ENCODE measurements at regions not wholly inside any gene's neighbourhood (a gene's known extent, or its start where the extent isn't known, plus 50 kb on each side); places are given as distances from the start of the nearest gene placed in this dataset.

DNA sequence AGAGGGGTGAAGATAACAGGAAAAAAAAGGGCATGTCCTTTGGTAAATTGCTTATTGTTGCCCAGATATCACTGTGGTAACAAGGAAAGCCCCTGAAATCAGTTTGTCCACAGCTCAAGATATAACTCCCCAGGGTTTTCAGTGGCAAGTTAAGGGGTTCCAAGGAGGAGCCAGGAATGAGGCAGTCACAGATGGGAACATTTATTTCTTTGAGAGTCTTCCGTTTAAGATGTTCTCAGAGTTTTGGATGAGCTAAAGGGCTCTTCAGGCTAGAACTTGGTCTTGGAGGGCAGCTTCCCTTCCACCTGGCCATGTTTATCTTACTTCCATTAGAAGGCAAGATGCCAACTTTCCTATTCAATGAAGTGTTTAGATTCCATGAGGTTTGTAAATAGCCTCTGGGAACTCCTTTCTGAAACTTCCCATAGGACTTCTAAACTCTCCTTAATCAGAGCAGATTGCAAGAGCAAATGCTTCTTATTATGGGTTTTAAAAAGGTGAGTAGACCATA lies 277.6 kb upstream of the TNC start:
- Mint-ChIP-seq H3K9me3 (no peaks in the 10 kb centered on the region), H3K4me1 (peaks cover 0 to 1% (median 0%) of the 10 kb centered on the region in 4 donors), H3K27ac (no peak overlapping the region), H3K27me3 (peaks cover 4 to 14% (median 11%) of the 10 kb centered on the region in 5 donors), H3K36me3 (no peaks in the 10 kb centered on the region), H3K4me3 (no peak overlapping the region)
- DNase-seq (no peak), ATAC-seq (no peak)
- POLR2A ChIA-PET = no interaction called here

DNA sequence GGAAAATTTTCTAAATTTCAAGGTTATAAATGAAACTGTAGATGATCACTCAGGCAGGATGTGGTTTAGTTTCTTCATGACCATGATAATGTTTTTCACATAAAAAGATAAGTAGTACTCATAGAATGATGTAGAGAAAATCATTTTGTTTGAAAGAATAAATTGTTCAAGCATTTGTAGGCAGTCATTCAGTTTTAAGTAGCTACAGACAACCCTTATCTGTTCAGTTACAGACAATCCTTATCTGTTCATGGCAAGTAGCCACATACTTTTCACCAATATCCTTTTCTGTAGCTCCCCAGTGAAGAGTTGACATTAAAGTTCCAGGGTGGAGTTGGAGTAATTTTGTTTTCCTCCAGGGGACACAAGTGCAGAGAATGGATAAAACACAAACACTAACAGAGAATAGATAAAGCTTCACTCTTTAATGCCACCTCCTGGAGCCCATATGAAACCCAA lies 278.1 kb upstream of the TNC start:
- POLR2A ChIA-PET = no interaction called here
- Mint-ChIP-seq H3K4me1 (peaks cover 0 to 1% (median 0%) of the 10 kb centered on the region in 4 donors), H3K36me3 (no peaks in the 10 kb centered on the region), H3K9me3 (no peaks in the 10 kb centered on the region), H3K4me3 (no peak overlapping the region), H3K27ac (no peak overlapping the region), H3K27me3 (peaks cover 4 to 14% (median 11%) of the 10 kb centered on the region in 5 donors)
- DNase-seq = no peak
- ATAC-seq = no peak

DNA sequence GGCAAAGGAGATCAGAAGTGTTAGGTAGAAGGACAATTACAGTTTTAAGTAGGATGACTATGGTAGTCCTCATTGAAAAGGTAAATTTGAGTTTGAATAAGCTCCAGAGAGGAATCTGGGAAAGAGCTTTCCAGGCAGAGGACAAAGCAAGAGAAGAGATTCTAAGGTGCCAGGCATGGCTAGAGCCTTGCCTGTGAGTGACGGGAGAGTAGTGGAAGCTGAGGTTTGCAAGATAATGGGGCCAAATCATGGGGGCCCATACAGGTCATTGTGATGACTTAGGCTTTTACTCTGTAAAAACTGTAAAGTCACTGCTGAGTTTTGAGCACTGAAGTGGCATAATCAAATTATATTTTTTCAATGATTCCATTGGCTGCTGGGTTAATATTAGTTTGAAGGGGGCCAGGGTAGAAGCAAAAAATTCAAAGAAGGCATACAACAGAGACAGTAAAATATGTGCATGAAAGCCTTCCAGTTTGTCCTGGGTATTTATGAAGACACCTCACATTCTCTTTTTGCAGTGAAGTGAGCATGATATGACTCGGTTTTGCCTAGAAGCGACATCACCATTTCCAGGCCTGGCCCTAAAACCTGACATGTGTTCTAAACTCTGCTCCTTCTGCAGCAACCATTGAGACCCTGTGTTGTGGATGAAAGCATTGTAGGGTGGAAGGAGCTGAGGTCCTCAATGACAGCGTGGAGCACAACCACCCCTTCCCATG lies 279.8 kb upstream of the TNC start:
- no peaks in the 10 kb centered on the region for H3K9me3 Mint-ChIP-seq
- peaks cover 0 to 1% (median 0%) of the 10 kb centered on the region in 4 donors for H3K4me1 Mint-ChIP-seq
- H3K27me3 Mint-ChIP-seq = peaks cover 3 to 14% (median 7%) of the 10 kb centered on the region in 5 donors
- ATAC-seq (no peak), DNase-seq (no peak)
- POLR2A ChIA-PET = no interaction called here
- peak overlapping the region in 1 of 10 donors; percentile 31 for H3K27ac Mint-ChIP-seq
- H3K4me3 Mint-ChIP-seq = no peak overlapping the region
- H3K36me3 Mint-ChIP-seq = no peaks in the 10 kb centered on the region

DNA sequence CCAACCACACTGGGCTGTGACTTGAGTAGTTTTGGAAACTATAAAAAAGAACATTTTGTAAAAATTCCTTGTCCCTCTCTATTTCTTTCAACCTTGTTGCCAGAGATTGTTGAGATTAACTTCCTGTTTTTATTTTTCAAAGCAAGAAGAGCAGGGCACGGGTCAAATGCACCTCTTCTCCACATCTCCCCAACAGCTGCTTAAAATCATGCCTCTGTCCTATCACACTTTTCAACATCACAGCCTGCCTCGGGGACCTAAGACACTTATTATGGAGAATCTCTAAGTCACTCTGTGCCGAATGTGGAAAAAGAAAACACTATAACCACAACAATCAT lies 280.3 kb upstream of the TNC start:
- Mint-ChIP-seq H3K27ac (peak overlapping the region in 1 of 10 donors; percentile 31), H3K4me3 (no peak overlapping the region), H3K4me1 (peaks cover 0 to 1% (median 0%) of the 10 kb centered on the region in 4 donors), H3K27me3 (peaks cover 3 to 18% (median 7%) of the 10 kb centered on the region in 5 donors), H3K9me3 (peaks cover 0 to 5% (median 0%) of the 10 kb centered on the region in 9 donors), H3K36me3 (no peaks in the 10 kb centered on the region)
- POLR2A ChIA-PET = no interaction called here
- no peak for ATAC-seq
- DNase-seq = no peak

DNA sequence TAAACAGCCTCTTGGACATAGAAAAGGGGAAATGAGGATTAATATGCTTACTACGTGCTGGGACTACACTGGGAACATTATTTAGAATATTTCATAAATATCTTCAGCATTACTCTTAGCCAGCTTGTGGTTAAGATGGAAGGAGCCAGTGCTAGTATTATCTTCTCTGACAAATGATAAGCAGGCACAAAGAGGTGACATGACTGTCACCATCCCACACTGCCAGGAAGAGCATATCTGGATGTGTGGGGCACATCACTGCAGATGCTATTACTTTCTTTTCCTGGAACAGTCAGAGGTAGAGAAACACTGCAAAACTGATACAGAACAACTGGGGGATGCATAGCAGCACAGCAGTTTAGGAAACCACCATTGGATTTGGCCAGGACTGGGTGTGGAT lies 281.0 kb upstream of the TNC start:
- Mint-ChIP-seq H3K27me3 (peaks cover 3 to 25% (median 6%) of the 10 kb centered on the region in 5 donors), H3K36me3 (no peaks in the 10 kb centered on the region), H3K27ac (no peak overlapping the region), H3K9me3 (peaks cover 0 to 5% (median 0%) of the 10 kb centered on the region in 9 donors), H3K4me1 (peaks cover 0 to 1% (median 0%) of the 10 kb centered on the region in 4 donors), H3K4me3 (no peak overlapping the region)
- POLR2A ChIA-PET = no interaction called here
- DNase-seq (no peak), ATAC-seq (no peak)

DNA sequence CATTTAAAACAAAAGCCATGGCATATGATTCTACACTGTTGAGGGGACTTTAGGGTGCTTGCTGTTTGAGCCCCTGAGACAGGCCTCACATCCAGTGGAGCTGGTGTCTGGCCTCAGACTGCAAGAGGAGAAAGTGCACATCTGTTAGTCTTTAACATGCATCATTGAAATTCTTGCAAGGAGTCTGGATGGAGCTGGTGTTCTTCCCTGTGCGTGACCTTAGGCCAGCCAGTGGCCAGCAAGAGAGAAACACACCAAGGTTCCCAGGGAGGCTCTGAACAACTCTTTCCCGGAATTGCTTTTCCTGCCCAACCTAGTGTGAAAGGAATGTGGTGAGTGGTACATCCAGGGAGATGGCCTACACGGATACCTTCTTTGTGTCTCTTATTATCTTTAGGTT lies 282.8 kb upstream of the TNC start:
- H3K9me3 Mint-ChIP-seq = peaks cover 0 to 5% (median 0%) of the 10 kb centered on the region in 9 donors
- H3K36me3 Mint-ChIP-seq = no peaks in the 10 kb centered on the region
- H3K27me3 Mint-ChIP-seq = peaks cover 0 to 31% (median 7%) of the 10 kb centered on the region in 5 donors
- H3K4me3 Mint-ChIP-seq = no peak overlapping the region
- no peak overlapping the region for H3K27ac Mint-ChIP-seq
- DNase-seq = no peak
- POLR2A ChIA-PET = no interaction called here
- ATAC-seq = no peak
- H3K4me1 Mint-ChIP-seq = peaks cover 0 to 1% (median 0%) of the 10 kb centered on the region in 4 donors

DNA sequence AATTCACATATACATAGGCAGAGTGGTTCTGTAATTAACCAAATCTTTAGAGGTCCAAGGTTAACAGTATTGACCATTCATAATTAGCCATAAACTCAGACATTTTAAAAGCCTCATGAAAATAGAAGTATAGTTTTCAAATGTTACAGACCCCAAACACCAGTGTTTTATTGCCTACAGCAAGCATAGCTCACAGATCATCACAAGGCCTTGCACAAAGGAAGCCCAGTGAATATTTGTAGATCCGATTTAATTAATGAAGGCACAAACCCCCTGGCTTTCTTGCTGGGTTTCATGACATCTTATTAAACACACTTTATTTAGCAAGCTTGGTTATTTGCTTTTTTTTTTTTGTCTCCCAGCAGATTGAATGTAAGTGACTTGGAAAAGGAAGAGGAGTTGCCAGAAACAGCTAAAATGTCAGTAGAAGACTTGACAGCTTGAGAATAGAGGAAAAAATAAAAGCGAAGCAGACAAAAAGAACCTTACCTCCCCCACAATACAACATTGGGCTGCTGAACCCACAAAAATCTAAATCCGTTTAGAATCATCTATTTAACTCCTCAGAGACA lies 283.9 kb upstream of the TNC start:
- Mint-ChIP-seq H3K4me1 (no peaks in the 10 kb centered on the region), H3K9me3 (peaks cover 0 to 5% (median 0%) of the 10 kb centered on the region in 9 donors), H3K36me3 (no peaks in the 10 kb centered on the region), H3K27me3 (peaks cover 4 to 41% (median 11%) of the 10 kb centered on the region in 5 donors), H3K27ac (no peak overlapping the region), H3K4me3 (no peak overlapping the region)
- ATAC-seq = no peak
- POLR2A ChIA-PET = no interaction called here
- DNase-seq = no peak

DNA sequence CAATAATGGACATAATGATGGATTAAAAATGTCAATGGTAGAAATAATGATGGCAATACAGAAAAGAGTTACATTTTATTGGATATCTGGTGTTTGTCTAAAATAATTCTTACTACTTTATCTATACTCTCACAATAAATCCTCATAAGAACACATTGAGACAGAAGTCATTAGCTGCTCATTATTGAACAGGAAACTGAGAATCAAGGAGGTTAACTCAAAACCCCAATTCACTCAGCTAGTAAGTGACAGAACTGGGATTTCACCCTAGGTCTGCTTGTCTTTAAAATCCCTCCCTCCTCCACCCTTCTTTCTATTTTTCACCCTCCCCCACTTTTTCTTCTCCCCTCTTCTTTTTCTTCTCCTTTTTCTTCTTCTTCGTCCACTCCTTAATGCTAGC lies 285.8 kb upstream of the TNC start:
- H3K4me3 Mint-ChIP-seq = no peak overlapping the region
- no peaks in the 10 kb centered on the region for H3K4me1 Mint-ChIP-seq
- no peak overlapping the region for H3K27ac Mint-ChIP-seq
- POLR2A ChIA-PET = no interaction called here
- DNase-seq (no peak), ATAC-seq (no peak)
- H3K9me3 Mint-ChIP-seq = peaks cover 0 to 7% (median 3%) of the 10 kb centered on the region in 9 donors
- no peaks in the 10 kb centered on the region for H3K36me3 Mint-ChIP-seq
- peaks cover 5 to 39% (median 12%) of the 10 kb centered on the region in 5 donors for H3K27me3 Mint-ChIP-seq

DNA sequence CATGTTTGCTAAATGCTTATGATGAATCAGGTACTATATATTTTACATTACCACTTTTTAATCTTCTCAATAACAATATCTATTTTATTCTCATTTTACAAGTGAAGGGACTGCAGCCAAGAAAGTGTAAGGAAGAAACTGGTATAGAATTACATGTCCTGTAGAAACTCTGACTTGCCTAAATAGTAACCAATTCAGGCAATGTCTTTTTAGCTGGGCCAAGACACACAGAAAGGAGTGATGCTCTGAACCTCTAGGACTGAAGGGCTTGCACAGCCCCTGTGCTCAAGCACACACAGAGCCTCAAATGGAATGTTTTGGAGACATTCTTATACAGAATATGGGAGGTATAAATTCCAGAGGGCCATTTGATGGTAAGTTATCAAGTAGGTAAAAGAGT lies 286.4 kb upstream of the TNC start:
- H3K27me3 Mint-ChIP-seq = peaks cover 11 to 45% (median 12%) of the 10 kb centered on the region in 5 donors
- ATAC-seq (no peak), DNase-seq (no peak)
- H3K4me1 Mint-ChIP-seq = no peaks in the 10 kb centered on the region
- POLR2A ChIA-PET = no interaction called here
- H3K27ac Mint-ChIP-seq = no peak overlapping the region
- H3K4me3 Mint-ChIP-seq = no peak overlapping the region
- H3K9me3 Mint-ChIP-seq = peaks cover 0 to 11% (median 4%) of the 10 kb centered on the region in 9 donors
- no peaks in the 10 kb centered on the region for H3K36me3 Mint-ChIP-seq

DNA sequence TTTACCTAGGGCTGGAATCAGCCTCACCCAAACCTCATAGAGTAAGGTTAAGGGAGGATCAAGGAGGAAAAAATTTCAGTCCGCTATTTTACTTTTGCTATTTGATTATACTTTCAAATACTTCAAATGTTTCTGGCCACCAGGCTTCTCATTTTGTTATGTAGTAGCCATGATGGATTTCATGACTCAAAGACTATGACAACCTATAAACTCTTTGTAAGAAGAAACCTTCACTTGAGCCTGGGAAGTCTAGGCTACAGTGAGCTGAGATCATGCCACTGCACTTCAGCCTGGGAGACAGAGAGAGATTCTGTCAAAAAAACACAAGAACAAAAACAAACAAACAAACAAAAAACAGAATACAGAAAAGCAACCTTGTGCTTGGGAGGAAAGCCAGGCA lies 293.6 kb upstream of the TNC start:
- Mint-ChIP-seq H3K27me3 (peaks cover 9 to 38% (median 24%) of the 10 kb centered on the region in 5 donors), H3K4me3 (no peak overlapping the region), H3K4me1 (peaks cover 0 to 1% (median 0%) of the 10 kb centered on the region in 4 donors), H3K36me3 (no peaks in the 10 kb centered on the region), H3K9me3 (peaks cover 0 to 18% (median 4%) of the 10 kb centered on the region in 9 donors), H3K27ac (no peak overlapping the region)
- no peak for DNase-seq
- no peak for ATAC-seq
- POLR2A ChIA-PET = no interaction called here

DNA sequence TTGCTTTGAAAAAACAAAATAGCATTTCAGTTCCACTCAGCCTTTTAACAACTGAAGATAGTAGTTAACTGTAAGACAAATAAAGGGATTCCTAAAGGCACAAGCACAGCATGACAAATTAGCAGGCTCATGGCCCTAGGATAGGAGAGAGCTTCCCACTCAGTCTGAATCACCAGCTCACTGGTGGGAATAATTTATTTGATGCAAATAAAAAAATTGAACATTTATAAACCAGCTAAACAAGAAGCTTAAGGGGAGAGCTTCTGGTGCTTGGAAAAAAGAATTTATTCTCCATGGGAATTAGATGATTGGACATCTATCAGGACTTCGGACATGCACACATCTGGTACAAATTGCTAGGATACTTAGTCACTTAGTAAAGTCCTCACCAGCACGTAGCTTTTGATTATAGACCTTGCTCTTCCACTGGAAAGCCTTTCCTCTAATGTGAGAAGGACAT lies 294.1 kb upstream of the TNC start:
- ATAC-seq (no peak), DNase-seq (no peak)
- H3K4me3 Mint-ChIP-seq = no peak overlapping the region
- H3K36me3 Mint-ChIP-seq = no peaks in the 10 kb centered on the region
- peaks cover 0 to 1% (median 0%) of the 10 kb centered on the region in 4 donors for H3K4me1 Mint-ChIP-seq
- POLR2A ChIA-PET = no interaction called here
- H3K27me3 Mint-ChIP-seq = peaks cover 9 to 34% (median 24%) of the 10 kb centered on the region in 5 donors
- peaks cover 0 to 18% (median 4%) of the 10 kb centered on the region in 9 donors for H3K9me3 Mint-ChIP-seq
- H3K27ac Mint-ChIP-seq = no peak overlapping the region

DNA sequence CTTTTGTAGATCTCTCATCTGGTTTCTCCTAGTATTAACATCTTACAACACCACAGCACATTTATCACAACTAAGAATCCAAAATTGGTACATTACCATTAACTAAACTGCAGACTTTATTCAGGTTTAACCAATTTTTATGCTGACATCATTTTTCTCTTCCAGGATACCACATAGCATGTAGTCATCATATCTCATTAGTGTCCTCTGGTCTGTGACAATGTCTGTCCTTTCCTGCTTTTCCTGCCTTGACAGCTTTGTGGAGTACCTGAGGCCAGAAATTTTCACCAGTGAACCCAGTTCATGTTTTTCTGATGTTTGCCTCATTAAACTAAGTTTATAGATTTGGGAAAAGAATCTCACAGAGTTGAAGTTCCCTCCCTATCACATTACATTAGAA lies 294.7 kb upstream of the TNC start:
- POLR2A ChIA-PET = no interaction called here
- H3K4me1 Mint-ChIP-seq = peaks cover 0 to 1% (median 0%) of the 10 kb centered on the region in 4 donors
- H3K36me3 Mint-ChIP-seq = no peaks in the 10 kb centered on the region
- no peak for ATAC-seq
- no peak overlapping the region for H3K27ac Mint-ChIP-seq
- H3K4me3 Mint-ChIP-seq = no peak overlapping the region
- peaks cover 0 to 23% (median 7%) of the 10 kb centered on the region in 9 donors for H3K9me3 Mint-ChIP-seq
- no peak for DNase-seq
- peaks cover 9 to 34% (median 26%) of the 10 kb centered on the region in 5 donors for H3K27me3 Mint-ChIP-seq

DNA sequence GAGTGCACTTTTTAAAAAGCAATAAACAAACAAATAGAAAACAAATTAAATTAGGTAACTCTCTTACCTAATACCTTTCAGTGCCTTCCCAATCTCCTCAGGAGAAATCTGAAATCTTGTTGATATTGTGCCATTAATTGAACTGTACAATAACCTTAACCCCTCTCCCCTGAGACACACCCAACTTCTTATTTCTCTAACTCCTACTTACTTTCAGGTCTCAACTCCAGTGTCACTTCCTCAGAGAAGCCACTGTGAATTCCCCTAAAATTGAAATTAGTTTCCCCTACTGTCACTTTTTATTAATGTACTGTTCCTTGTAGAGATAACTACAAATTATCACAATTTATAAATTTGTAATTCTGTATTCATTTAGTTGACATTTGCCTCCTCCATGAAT lies 295.3 kb upstream of the TNC start:
- H3K4me1 Mint-ChIP-seq = peaks cover 0 to 1% (median 0%) of the 10 kb centered on the region in 4 donors

More for the DNA sequence above, 295.3 kb upstream of the TNC start:
- DNase-seq = no peak
- H3K4me3 Mint-ChIP-seq = no peak overlapping the region
- no peak overlapping the region for H3K27ac Mint-ChIP-seq
- POLR2A ChIA-PET = no interaction called here
- H3K36me3 Mint-ChIP-seq = no peaks in the 10 kb centered on the region
- H3K27me3 Mint-ChIP-seq = peaks cover 9 to 30% (median 25%) of the 10 kb centered on the region in 5 donors
- no peak for ATAC-seq
- H3K9me3 Mint-ChIP-seq = peaks cover 0 to 26% (median 5%) of the 10 kb centered on the region in 9 donors
